SU-DHL-6 (cell line): ENCODE measurements at regions not wholly inside any gene's neighbourhood (a gene's known extent, or its start where the extent isn't known, plus 50 kb on each side); places are given as distances from the start of the nearest gene placed in this dataset.

Experiments used
- EZH2phosphoT487 ChIP-seq: fragments of 200-600 bp; sonication (generic), shearing (Covaris generic); conservative IDR thresholded peaks from 2 replicates; pipeline ENCODE4 v1.6.1; 2018; ENCODE audit warnings: mild to moderate bottlenecking, antibody characterized with exemption, low read length, moderate library complexity, mixed read lengths
- TF ChIP-seq, protein P1 (sequence below): fragments of 200-600 bp; sonication (generic); IDR thresholded peaks from one replicate; pipeline ENCODE4 v1.5.1; 2017; ENCODE audit warnings: antibody characterized with exemption, mild to moderate bottlenecking, low read length, moderate library complexity; ENCODE audit not compliant: insufficient read depth, poor library complexity, severe bottlenecking

DNA sequence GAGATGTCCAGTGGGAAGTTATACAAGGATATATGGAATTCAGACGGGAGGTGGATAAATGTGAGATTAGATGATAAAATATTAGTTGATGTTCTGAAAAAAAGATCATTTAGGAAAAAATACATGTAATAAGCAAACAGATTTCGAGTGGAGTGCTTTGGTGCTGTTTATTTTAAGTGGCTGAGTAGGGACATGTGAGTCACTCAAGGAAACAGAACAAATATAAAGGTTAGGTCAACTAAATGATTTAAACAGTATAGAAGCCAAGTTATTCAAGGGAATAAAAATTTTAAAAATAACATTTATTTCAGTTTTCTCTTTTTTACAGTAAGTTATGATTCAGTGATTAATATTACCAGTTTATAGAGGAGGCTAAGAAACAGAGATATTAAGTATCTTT lies 1046.7 kb upstream of the B3GALT2 start:
- TF ChIP-seq, protein P1, sequence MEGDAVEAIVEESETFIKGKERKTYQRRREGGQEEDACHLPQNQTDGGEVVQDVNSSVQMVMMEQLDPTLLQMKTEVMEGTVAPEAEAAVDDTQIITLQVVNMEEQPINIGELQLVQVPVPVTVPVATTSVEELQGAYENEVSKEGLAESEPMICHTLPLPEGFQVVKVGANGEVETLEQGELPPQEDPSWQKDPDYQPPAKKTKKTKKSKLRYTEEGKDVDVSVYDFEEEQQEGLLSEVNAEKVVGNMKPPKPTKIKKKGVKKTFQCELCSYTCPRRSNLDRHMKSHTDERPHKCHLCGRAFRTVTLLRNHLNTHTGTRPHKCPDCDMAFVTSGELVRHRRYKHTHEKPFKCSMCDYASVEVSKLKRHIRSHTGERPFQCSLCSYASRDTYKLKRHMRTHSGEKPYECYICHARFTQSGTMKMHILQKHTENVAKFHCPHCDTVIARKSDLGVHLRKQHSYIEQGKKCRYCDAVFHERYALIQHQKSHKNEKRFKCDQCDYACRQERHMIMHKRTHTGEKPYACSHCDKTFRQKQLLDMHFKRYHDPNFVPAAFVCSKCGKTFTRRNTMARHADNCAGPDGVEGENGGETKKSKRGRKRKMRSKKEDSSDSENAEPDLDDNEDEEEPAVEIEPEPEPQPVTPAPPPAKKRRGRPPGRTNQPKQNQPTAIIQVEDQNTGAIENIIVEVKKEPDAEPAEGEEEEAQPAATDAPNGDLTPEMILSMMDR = no peak
- no peak for TF ChIP-seq EZH2phosphoT487
